ENCODE measurements at regions not wholly inside any gene's neighbourhood (a gene's known extent, or its start where the extent isn't known, plus 50 kb on each side); places are given as distances from the start of the nearest gene placed in this dataset.

DNA sequence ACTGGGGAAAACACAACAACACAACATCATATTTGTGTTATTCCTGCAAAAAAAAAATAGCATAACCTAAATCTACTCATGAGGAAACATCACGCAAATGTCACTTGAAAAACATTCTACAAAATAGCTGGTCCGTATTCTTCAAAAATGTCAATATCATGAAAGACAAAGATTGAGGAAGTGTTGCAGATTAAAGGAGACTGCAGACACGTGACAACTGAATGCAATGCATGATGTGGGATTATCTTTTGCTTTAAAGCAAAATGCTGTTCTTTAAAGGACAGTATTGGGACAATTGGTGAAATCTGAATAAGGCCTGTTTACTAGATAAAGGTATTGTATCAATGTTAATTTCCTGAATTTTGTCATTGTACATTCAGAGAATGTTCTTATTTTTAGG lies 157.7 kb downstream of the SMIM20 start:
- no peak for DNase-seq (ENCODE audit: low read depth in 2 of 2)

- no peak for DNase-seq (ENCODE audit: low read depth in 2 of 2)
Observed at GRCh38 chr4:26073886-26074560, 160.0 kb downstream of the SMIM20 start.

DNA sequence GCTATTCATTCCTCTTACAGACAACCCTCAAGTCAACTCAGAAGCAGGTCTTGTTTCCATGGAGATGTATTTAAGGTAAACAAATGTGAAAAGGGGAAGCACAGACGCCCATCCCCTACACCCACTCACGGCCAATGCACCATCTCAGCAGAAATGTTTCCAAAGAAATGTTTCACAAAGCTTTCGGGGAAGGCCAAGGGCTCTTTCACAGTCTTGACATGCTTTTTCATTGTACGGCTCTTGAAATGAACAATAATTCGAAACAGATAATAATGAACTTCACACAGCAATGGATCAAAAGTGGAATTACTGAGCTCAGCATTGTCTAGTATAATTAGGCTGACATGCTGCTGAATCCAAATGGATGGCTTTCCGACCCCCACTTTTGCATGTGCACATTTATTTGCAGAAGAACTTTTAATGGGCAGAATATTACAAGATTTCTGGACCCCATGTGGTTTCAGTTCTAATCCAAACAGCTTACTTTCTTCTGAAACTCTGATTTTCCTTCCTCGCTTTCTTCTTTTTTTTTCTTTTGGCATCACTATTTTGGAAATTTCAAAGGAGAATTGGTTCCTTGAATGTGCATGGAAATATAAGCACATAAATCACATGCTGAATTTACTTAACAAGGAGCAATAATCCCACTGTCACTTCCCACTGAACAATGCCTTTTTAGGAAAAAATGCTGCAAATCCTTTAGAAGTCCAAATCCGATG lies 160.9 kb downstream of the SMIM20 start:
- peak; percentile 67 to 72 for DNase-seq (ENCODE audit: low read depth in 2 of 2)

GRCh38 chr4:26075583-26075982 lies 161.6 kb downstream of the SMIM20 start:
- DNase-seq (ENCODE audit: low read depth in 2 of 2): no peak

DNA sequence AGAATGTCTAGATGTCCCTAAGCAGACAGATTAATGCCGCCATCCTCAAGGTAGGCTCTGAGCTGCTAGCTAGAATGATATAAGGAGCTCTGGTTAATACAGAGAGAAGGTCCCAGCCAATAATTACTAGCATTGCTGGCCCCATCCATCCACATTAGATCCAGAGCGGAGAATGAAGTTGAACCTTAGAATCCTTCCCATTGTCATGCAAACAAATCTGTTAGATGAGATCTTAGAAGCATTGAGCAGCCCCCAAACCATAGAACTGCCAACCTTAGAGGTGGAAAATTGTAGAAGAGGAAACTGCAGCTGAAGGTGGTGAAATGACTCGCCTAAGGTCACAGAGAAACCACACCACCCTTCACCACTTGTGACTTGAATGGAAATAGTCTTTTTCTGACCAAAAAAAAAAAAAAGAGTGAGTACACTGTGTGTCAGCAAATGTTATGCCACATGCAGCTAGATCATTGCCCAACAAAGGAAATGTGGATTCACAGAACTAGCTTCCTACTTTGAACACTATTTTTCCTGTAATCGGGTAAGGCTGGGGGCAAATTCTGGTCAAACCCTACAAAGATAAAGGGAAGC lies 162.1 kb downstream of the SMIM20 start:
- peak; percentile 41 to 53 for DNase-seq (ENCODE audit: low read depth in 2 of 2)

DNA sequence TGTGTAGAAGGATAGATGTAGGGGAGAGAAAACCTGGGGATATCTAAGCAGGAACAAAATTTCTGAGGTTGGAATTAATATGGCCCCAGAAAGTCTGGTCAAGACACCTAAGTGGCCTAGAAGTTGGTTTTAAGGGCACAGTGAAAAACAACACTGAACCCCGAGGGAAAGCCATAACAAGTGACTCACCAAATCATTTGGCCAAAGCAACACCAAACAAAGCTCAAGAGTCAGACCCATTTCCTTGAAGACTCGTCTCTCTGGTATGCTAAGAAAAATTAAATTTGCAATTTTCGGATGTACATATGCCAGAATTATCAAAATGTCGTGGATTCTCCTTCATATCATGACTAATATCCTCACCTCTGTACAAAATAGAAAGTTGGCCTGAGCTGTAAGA lies 162.9 kb downstream of the SMIM20 start:
- no peak for DNase-seq (ENCODE audit: low read depth in 2 of 2)

DNA sequence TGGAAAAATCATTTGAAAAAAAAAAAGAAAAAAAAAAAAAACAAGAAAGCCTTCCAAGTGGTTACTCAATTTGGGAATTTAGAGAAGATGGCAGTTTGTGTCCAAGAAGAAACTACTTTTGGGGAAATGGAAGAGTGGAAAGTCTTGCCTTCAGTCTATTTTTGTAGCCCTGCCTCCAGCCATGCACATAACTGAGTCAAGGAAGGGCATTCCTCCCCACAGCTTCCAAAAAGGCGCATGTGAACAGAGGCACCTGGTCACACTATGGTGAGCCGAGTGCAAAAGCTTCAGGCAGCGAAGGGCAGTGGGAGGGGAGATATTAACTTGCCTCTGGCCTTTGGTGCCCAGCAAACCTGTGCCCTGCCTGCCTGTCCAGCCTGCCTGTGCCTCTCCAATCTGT lies 163.7 kb downstream of the SMIM20 start:
- DNase-seq (ENCODE audit: low read depth in 2 of 2): no peak

DNA sequence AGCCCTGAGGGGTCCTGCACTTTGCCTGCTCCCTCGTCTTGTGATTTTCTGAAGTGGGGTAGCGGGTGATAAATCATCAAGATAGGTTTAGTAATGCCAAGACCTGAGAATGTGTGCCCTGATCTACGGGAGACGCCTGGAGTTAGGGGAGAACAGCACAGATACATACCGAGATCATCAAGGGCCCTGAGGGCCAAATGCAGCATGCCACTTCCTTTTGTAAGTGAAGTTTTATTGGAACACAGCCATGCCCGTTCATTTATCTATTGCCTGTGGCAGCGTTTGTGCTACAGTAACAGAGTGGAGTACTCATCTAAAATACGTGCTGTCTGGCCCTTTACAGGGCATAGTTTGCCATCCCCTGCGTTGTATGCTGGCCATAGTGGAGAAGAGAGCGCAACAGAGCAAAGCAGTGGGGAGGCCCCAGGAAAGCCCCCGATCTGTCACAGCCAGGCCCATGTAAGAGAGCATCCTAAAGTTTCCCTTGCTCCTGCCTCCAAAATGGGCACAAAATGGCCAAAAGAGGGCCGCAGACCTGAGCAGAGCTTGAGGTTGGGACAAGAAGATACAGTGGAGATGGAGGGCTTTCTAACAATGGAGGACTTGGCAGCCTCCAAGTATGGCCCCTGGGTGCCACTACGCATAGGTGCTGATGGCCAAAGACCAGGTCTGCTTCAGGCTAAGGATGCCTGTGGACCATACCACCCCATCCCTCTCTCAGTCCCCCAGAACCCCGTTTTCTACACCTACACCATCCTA lies 167.0 kb downstream of the SMIM20 start:
- no peak for DNase-seq (ENCODE audit: low read depth in 2 of 2)

- DNase-seq (ENCODE audit: low read depth in 2 of 2): no peak
Observed at GRCh38 chr4:26081795-26082498, 167.9 kb downstream of the SMIM20 start.

DNA sequence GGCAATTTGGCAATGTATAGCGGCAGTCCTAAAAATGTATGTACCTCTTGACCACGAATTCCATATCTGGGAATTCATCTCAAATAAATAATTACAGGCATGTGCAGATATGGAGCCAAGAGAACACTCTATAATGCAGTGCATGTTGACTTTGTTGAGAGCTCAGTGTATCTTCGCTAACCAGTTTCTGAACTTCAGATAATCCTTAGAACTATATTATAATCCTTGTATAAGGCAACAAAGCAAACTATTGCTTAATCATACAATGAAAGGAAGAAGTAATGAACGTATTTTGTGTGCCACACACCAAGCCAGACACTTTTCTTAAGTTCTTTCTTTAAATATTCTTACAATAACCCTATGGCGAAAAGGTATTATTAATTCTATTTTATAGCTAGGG lies 168.5 kb downstream of the SMIM20 start:
- DNase-seq (ENCODE audit: low read depth in 2 of 2): no peak

DNA sequence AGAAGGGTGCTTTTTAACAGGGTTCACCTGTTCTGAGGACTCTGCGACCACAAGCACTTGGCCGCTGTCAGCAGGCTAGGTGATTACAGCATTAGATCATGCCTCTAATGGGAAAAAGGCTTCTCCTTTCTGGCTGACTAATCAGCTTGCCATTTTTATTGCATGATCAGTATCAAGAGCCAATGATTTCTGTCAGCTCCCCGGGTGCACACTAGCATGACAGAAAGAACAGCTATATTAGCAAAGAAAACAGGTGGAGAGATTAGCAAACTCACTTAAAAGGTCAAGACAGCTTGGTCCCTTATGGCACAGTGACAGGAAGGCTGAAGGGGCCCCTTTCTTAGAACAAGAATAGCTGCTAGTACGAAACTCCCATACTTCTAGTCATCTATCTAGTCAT lies 170.0 kb downstream of the SMIM20 start:
- no peak for DNase-seq (ENCODE audit: low read depth in 2 of 2)

DNA sequence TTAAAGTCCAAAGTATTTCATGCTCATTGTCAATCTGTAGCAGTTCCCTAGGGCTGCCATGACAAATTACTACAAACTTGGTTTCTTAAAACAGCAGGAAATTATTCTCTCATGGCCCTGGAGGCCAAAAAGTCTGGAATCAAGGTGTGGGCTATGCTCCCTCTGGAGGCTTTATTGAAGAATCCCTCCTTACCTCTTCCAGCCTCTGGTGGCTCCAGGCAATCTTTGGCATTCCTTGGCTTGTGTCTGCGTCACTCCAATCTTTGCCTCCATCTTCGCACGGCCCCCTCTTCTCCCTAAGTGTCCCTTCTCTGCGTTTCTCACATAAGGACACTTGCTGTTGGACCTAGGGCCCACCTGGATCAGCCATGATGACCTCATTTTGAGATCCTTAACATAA lies 170.4 kb downstream of the SMIM20 start:
- DNase-seq (ENCODE audit: low read depth in 2 of 2): no peak

GRCh38 chr4:26085551-26085950 lies 171.5 kb downstream of the SMIM20 start:
- DNase-seq (ENCODE audit: low read depth in 2 of 2): no peak

GRCh38 chr4:26086621-26087441 lies 172.8 kb downstream of the SMIM20 start:
- no peak for DNase-seq (ENCODE audit: low read depth in 2 of 2)

DNA sequence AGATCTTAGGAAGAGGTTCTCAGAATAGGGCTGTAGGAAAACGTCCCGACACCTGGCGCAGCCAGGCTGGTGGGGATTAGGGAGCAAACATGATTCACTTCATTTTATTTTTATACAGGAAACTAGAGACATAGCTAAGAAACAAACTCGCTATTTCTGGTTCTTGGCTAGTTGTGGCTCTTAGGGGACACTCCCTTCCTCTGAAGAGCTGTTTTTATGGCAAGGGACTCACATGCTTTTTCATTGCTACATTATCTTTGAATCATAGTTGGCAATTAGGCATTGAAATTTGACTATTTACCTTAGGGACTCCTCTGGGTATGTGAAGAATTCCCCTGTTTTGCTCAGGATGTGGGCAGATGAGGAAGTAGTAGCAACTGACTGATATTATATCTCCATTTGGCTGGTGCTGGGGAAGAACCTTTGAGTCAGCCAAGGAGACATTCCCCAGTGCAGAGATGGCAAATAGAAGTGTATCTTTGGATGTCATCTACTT lies 174.5 kb downstream of the SMIM20 start:
- no peak for DNase-seq (ENCODE audit: low read depth in 2 of 2)

- DNase-seq (ENCODE audit: low read depth in 2 of 2): no peak
Observed at GRCh38 chr4:26093551-26093950, 179.5 kb downstream of the SMIM20 start.

DNA sequence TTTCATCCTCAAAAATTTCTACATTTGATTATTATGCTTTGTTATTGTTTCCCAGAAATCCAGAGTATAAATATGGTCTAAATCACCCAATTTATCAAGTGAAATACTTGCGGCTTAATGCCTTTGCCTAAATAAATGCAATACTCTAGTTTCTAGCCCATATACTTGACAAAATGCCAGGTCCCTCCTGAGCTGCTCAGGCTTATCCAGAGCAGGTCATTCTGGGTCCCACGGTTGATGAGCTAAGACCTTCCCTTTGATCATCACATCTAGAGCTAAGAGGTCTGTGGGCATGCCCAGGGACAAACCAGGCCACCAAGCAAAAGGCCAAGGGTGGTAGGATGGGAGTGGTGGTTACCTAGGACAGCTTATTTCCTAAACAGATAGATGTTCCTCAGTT lies 180.1 kb downstream of the SMIM20 start:
- DNase-seq (ENCODE audit: low read depth in 2 of 2): no peak

DNA sequence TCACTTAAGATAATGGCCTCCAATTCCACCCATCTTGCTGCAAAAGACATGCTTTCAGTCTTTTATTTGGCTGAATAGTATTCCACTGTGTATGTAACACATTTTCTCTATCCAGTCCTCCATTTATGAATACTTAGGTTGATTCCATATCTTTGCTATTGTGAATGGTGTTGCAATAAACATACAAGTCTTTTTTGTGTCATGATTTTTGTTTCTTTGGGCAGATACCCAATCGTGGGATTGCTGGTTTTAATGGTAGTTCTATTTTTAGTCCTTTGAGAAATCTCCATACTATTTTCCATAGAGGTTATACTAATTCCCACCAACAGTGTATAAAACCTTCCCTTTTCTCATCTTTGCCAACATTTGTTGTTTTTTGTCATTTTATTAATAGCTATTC lies 180.9 kb downstream of the SMIM20 start:
- DNase-seq (ENCODE audit: low read depth in 2 of 2): no peak

- no peak for DNase-seq (ENCODE audit: low read depth in 2 of 2)
Observed at GRCh38 chr4:26099967-26100366, 185.9 kb downstream of the SMIM20 start.

DNA sequence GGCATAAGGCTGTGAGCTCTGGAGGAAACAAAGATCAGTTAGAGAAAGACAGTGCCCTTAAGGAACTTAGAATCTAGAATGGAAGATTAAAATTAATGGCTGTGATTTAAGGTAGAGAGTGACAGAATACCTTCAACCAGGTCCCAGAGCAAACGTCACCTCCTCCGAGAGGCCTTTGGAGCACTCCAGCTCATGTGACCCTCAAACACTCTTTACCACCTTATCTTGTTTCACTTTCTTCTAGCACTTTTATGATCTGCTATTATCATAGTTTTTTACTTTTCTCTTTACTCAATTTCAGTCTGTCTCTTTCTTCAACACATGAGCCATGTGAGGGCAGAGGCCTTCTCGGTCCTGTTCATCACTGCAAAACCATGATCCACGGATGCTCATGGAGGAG lies 187.0 kb downstream of the SMIM20 start:
- no peak for DNase-seq (ENCODE audit: low read depth in 2 of 2)
